ENCODE measurements at regions not wholly inside any gene's neighbourhood (a gene's known extent, or its start where the extent isn't known, plus 50 kb on each side); places are given as distances from the start of the nearest gene placed in this dataset.
A peak's percentile ranks its signal among the peaks of the same experiment; 100 is the strongest.

DNA sequence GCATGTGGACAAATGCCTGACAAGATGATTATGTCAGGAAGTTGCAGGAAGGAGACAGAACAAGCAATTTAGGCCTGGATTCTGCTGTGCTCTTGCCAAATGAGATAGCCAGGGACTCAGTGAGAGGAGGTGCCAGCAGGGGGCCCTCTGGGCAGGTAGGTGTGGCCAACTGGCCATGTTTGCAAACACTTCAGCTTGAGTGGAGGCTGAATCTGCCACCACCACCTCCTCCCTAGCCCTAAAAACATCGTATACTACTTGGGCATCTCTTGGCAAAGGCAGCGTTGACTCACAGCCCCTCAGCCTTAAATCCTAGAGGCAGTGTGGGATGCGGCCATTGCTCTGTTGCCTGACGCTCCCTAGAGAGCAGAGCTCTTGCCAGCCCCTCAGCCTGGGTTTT, 95.1 kb upstream of the PLET1 start:
- DNase-seq (ENCODE audit: low spot score) = no peak

DNA sequence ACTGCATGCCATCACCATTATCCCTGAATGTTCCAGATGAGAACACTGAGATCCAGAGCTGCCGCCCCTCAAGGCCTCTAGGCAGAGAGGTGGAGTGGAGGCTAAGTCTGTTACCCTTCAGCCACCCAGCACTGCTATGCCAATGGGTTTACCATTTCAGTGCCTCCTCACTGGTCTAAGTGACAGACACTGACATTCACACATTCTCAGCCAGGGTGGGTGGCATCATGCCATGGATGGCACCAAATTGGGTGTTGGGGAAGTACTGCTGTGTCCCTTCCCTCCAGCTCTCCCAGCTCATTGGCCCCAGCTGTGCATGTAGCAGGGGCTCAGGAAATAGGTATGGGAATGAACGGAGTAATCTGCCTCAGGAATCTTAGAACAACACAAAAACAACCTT, 96.8 kb upstream of the PLET1 start:
- peak; percentile 28 for DNase-seq (ENCODE audit: low spot score)

DNA sequence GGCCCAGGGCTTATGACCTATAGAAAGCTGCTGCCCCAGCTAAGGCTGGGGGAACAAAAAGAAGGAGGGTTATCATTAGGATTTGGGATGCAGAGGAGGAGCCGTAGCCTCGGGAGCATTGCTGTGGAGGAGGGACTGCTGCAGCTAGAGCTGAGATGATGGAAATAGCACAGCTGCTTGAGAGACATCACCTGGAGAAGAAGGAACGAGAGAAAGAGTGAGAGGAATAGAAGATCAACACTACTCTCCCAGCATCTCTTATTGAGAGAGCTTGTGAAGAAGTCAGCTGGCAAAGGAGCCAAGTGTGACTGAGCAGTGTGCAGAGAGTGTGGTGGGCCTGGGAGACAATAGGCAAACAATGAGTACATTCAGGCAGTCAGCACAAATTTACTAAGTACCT, 100.7 kb upstream of the PLET1 start:
- peak; percentile 26 for DNase-seq (ENCODE audit: low spot score)

DNA sequence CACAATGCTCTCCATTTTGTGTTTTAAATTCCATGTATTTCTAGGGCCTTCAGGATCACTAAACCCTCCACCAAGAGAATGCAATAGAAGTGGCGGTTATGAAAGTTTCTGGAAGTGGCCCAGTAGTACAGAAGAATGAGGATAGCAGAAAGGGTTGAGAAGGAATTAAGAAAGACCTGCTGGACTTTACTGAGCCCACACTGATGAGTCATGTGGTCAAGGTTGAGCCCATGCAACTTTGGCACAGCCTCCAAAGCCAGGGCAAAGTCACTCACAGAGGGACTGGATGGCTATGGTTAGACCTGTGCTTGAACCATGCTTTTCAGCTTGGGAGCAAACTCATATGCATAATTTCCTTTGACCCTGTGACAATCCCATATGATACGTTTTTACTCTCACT, 102.9 kb upstream of the PLET1 start:
- no peak for DNase-seq (ENCODE audit: low spot score)

DNA sequence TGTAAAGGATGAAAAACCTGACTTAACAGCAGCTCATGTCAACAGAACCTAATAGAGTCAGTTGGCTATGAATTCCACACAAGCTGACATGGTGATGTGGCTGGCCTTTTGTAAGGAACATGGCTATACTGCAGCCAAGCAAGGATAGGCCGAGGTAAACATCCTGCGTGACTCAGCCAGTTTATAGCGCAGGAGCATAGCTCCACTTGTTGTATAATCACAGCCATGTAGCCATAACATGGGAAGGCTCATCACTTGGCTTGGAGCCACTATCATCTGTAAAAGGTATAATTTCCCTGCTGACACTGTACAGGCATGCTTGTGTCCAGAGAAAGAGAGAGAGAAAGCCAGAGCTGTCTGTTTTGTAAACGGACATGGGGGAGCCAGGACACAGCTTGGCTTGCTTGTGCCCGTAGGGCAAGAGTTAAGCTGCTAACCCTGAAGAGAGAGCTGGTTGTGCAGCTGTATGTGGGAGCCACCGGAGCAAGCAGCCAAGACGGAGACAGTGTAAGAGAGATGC, 104.4 kb upstream of the PLET1 start:
- DNase-seq (ENCODE audit: low spot score) = no peak

DNA sequence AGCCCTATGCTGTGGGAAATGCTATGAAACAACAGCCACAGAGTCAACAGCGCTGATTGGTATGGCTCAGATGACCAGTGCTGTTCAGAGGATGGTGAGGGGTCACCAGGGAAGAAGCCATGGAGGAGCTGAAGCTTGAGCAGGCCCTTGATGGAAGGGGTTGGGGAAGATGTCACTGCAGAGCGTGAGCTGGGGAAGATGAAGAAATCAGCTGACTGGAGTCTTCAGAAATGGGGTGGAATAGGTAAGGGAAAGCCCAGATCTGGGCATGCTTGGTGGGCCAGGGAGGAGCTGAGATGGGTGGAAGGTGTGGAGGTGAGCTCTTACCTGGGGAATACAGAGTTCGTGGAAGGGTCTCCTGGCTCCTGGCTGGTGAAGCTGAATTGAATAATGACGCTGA, 105.4 kb upstream of the PLET1 start:
- no peak for DNase-seq (ENCODE audit: low spot score)

DNA sequence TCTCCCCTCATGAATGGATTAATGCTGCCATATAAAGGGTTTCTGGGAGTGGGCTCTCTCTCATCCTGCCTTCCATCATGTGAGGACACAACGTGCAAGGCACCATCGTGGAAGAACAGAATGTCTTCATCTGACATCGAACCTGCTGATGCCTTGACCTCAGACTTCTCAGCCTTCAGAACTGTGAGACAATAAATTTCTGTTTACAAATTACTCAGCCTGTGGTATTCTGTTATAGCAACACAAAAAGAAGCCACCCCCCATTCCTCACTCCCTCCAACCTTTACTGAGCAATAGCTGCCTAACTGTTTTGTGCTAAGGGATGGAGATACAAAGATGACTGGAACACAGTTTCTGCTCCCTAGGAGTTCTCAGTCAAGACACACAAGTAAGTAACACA, 106.1 kb upstream of the PLET1 start:
- DNase-seq (ENCODE audit: low spot score) = no peak

DNA sequence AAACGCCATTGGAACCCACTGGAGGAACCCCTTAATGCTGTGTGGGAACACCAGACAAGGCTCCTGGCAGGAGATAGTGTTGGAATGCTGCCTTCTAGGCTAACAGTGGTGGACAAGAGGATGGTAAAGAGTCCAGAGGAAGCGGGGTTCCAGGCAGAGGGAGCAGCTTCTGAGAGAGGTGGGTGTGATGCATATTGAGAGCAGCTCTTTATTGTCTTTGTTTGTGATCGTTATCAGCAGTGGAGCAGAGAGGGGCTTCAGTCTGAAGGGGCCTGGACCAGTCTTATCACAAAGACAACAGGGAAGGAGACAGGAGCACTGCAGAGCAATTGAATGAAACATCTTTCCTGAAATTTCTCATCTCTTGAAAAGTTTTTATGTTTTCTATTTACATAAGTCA, 106.8 kb upstream of the PLET1 start:
- DNase-seq (ENCODE audit: low spot score) = no peak

DNA sequence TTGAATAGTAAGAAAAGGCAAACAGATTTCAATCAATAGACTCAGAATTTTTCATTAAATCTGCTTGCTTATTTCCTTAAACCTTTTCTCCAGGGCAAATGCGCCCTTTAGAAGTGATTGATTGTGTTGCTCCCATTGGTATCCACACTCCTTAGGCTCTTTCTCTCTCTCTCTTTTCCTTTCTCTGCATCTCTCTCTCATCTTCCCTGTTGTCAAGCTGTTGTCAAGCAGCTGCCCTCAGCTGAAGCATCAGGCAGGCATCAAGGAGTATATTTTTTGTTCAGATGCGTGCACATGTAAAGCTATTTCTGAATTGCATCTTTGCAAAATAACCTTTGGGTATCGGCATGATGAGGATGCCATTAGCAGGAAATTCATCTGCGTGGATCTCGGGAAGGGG, 107.2 kb upstream of the PLET1 start:
- DNase-seq (ENCODE audit: low spot score) = no peak

DNA sequence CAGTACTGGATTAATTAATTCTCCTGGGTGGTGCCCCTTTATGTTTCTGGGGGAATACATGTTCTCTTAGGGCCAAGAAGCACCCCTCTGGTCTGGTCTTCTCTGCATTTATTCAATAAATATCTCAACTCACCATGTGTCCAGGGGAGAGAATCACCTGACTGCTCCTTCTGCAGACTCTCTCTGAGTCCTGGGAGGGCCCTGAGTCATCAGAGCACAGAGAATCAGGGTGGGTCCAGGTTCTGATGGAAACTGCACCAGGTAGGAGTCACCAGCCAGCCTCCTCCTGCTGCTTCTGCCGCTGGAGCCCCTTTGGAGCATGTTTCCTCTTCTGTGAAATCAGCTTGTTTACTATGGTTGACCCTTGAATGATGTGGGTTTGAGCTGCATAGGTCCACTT, 107.7 kb upstream of the PLET1 start:
- DNase-seq (ENCODE audit: low spot score) = no peak

DNA sequence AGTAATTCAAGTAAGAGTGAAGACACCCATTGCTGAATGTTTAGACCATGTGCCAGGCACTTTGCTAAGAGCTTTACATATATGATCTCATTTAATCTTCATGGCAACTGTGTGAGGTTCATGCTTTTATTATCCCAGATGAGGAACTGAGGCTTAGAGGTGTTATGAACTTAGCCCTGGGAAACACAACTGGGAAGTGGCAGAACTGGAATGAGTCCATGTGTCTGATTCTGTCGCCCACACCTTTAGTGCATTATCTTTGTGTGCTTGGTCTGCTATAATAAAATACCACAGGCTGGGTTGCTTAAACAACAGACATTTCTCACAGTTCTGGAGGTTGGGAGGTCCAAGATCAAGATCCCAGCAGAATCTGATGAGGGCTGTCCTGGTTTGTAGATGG, 108.7 kb upstream of the PLET1 start:
- DNase-seq (ENCODE audit: low spot score) = no peak

DNA sequence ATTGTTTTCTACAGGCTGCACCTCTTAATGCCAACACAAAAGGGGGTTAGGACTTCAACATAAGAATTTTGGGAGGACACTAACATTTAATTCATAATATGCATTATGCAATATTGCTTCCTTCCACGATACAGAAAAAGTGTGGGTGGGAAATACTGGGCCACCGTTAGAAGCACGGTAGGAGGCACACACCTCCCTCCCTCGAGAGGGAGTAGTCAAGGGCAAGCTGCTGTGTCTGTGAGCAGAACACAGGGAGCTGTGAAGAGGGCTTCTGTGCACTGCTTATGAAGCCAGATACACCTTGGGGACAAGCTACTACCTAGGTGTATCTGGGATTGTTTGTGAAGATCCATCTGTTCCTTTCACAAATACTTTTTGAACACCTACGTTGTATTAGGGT, 109.3 kb upstream of the PLET1 start:
- no peak for DNase-seq (ENCODE audit: low spot score)

DNA sequence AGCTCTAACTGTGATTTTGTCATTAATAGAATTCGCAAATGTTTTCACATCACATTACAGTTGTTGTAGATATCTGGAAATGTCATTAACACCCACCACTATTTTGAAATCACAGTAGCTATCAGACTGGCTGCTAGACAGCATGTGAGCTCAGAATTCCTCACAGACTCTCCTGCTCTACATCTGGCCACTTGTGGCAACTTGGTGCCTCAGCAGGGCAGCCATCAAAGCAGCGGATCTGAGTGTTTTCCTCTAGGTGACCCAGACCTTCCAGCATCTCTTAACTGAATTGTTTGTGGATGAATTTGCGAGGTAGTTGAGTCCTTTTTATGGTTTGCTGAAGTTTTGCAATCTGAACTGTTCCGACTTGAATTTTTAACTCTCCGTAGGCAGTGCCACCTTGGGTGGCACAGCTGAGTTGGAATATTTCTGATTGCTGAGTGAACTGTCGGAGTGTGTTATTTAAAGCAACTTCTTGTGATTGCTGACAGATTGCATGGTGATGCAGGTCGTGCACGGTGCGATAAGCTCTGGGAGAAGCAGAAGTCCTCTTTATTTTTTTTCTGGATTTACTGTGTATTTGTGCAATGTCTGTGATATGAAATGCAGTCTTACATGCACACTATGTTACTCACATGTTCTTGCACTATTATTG, 114.0 kb upstream of the PLET1 start:
- DNase-seq (ENCODE audit: low spot score) = no peak

DNA sequence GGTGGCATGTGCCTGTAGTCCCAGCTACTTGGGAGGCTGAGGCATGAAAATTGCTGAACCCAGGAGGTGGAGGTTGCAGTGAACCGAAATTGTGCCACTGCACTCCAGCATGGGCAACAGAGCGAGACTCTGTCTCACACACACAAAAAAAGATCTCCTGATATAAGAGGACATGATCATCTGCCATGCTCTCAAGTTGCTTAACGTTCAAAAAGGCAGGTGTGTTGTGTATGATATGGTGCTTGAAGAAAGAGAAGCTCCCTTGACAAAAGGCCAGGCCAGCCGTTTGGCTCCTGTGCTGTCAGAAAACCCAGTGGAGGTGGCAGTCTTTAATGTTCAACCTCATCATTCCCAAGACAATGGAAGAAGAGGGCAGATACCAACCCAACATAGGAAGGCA, 117.3 kb upstream of the PLET1 start:
- DNase-seq (ENCODE audit: low spot score) = no peak

DNA sequence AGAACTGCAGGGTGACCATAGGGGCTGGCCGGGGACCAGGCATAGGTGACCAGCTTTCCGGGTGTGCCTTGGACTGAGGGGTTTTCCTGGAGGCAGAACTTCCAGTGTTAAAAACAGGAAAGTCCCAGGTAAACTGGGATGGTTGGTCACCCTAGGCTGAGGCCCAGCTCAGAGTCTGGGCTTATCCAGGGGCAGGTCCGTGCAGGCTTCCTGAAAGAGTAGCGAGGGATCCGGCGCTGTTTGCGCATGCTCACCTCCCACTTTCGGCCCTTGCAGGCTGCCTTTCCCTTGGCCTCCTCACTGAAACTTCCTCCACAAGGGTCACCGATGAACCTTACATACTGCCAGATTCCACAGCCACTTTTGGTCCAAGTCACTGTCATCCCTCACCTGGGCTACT, 119.8 kb upstream of the PLET1 start:
- DNase-seq (ENCODE audit: low spot score) = no peak

DNA sequence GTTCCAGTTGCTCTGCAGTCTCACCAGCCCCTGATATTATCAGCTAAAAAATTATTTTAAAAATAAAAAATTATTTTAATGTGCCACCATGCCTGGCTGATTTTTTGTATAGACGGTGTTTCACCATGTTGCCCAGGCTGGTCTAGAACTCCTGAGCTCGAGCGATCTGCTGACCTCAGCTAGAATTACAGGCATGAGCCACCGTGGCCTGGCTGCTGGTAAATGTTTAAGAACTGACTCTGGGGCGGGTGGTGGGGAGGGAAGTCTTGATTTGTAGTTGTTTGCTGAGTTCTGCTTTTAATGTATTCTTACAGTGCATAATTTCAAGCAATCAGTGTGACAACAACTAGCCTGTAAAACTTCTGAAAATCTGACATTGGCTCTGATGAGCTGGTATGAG, 120.9 kb upstream of the PLET1 start:
- no peak for DNase-seq (ENCODE audit: low spot score)

DNA sequence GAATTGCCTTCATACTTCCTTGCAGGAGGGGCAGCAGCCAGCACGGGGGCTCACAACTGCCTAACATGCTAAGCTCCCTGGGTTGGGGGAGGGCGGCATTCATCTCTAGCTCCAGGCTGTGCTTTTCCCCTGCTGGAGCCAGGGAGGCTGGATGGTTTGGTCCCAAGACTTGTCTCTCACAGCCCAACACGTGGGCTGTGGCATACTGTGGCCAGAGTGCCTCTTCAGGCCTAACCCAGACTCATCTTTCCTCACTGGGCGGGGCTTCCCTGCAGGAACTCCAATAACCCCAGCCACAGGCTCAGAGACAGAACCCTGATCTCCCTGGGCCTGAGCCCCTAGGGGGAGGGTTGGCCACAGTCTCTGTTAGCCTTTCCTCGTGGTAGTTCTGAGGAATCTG, 121.9 kb upstream of the PLET1 start:
- no peak for DNase-seq (ENCODE audit: low spot score)

DNA sequence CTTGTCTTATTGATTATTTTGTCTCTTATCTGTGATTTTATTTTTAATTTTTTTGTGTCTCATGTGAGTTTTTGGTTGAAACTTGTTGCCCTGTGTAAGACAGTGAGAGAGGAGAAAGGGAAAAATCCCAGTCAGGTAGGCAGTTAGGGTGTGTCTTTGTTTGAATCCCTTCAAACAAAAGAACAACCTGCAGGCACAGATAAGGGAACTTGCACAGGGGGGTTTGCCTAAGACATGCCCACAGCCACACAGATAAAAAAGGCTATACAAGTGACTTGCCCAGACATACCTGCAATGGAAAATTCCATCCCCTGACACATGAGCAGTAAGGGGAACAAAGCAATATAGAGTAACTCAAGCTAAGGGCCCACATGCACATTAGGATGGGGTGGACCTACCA, 127.8 kb upstream of the PLET1 start:
- DNase-seq (ENCODE audit: low spot score) = no peak

DNA sequence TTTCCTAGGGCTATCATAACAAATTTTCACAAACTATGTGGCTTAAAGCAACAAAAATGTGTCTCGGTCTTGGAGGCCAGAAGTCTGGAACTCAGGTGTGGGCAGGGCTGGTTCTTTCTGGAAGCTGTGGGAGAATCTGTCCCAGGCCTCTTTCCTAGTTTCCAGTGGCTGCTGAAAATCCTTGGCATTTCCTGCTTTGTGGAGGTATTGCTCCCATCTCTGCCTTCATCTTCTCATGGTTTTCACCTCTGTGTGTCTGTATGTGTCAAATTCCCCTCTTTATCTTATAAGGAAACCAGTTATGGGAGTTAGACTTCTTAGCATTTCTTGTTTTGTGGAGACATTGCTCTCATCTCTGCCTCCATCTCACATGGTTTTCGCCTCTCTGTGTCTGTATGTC, 130.4 kb upstream of the PLET1 start:
- DNase-seq (ENCODE audit: low spot score) = no peak

DNA sequence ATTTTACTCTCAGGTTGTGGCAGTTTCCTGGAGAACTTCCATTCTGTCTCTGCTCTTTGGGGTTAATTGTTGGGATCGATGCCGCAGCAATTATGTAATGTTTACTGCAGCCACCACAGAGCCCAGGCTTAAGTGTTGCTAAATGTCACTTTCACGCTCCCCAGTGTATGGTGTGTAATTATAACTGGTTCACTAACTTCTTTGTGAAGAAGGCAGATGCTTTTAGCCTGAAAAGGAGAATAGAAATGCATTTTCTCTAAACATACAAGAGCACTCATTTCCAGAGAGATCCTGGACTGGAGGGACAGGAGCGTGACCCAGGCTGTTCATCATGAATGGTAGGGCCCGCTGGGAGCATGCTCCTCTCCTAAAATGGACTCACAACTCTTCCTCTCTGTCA, 132.2 kb upstream of the PLET1 start:
- DNase-seq (ENCODE audit: low spot score) = no peak

DNA sequence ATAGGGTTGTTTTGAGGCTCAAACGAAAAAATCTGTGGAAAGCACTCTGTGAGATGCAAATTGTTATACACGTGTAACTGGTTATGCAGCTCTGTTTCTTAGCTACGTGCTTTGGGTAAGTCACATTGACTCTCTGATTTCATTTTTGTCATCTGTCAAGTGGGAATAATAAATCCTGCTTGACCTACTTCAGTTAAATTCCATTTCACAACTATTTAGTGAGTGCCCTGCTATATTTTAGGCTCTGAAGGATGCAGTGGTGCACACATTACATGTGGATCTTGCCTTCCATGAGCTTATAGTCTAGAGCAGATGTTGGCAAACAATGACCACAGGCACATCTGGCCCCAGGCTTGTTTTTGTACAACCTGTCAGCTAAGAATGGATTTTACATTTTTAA, 133.6 kb upstream of the PLET1 start:
- no peak for DNase-seq (ENCODE audit: low spot score)

DNA sequence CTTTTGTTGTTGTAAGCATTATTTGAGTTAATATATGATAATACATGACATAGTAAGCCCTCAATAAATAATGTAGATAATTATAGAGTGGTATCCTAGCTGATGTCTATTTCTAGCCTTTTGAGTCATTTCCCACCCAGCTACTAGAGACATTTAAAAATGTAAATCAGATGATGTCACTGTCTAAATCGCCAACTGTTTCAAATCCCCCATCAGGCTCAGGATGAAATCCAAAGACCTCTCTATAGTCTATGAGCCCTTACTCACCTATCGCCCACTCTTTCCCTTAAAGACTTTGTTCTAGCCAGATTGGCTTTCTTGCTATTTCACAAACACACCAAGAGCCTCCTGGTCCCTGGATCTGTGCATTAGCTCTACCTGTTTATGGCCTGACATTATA, 135.4 kb upstream of the PLET1 start:
- DNase-seq (ENCODE audit: low spot score) = no peak

DNA sequence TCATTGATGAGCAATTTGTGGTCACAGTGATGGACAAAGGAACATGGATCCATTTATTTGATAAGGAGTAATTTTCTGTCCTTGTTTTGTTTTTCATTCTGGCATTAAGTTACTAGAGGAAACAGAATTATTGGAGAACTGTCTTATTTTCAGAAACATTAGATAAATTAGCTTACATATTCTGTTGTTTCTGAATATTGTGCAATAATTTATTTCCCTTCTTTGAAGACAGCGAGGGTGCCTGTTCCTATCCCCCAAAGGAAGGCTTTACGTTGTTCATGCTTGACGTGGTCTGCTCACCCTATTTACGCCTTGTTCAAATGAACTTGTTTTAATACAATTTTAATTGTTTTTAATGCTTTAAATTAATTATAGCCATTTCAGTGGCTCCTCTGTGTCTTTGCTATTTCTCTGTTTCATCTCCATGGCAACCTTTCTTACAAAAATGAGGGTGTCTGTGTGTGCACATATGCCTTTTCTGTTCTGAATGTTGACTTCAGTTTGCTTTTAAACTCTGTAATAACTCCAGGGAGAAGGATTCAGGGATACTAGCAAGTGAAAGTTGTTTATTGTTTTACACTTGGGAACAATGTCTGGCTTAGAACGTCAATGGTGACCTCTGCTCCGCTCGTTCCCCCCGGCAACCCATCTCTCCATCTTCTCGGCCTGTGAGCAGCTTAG, 138.3 kb upstream of the PLET1 start:
- no peak for DNase-seq (ENCODE audit: low spot score)

DNA sequence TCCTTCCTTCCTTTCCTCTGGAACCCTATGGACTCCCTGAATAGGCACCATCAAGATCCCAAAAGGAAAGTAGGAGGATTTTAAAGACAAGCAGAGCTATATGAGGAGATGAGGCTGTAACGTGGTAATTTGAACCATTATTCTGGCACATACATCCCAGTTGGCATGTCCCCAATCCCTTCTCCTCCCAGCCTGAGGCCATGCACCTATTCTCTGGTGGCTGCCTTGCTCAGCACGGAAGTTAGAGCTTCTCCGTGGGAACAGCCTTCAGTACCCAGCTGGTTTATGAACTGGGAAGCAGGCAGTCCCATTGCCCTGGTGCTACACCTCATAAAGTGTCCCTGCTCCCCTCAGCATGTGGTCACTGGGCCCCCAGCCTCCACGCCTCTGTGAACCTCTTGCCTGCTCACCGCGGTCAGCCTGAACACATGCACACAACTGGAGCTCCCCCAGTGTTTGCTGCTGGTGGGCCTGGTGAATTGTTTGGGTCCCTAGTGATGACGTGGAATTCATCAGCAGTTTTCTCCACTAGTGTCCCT, 139.9 kb upstream of the PLET1 start:
- DNase-seq (ENCODE audit: low spot score) = no peak

Data from ureter (tissue), 1 donor.